Brain microvascular endothelial cell (primary cell): ENCODE measurements at regions not wholly inside any gene's neighbourhood (a gene's known extent, or its start where the extent isn't known, plus 50 kb on each side); places are given as distances from the start of the nearest gene placed in this dataset.

Experiments used
- DNase-seq: peaks from one replicate; pipeline ENCODE4 v3.0.0-alpha.2; 2020
- H3K27ac ChIP-seq: fragments of 250-450 bp; sonication (Bioruptor Pico); 2 replicates; pipeline ENCODE4 v1.5.1; 2020; ENCODE audit warnings: mild to moderate bottlenecking, moderate library complexity
- H3K27me3 ChIP-seq: fragments of 250-450 bp; sonication (Bioruptor Pico); replicated peaks from 2 replicates; pipeline ENCODE4 v1.5.1; 2020; ENCODE audit warnings: mild to moderate bottlenecking
- H3K36me3 ChIP-seq: fragments of 250-450 bp; sonication (Bioruptor Pico); replicated peaks from 2 replicates; pipeline ENCODE4 v1.5.1; 2020; ENCODE audit warnings: mild to moderate bottlenecking
- H3K4me3 ChIP-seq: 2 replicates; pipeline ENCODE4 v1.5.1; 2011; ENCODE audit warnings: low read depth, mild to moderate bottlenecking, control low read depth, low read length, moderate library complexity
- CTCF ChIP-seq: IDR thresholded peaks from 2 replicates; pipeline ENCODE4 v1.5.1; 2011; ENCODE audit warnings: low read depth, mild to moderate bottlenecking, moderate library complexity, low read length, control low read depth, inconsistent platforms; ENCODE audit errors: missing control alignments
- in situ Hi-C: cut with HindIII; loops from 2 replicates; pipeline ENCODE4 v1.10.0; 2017; ENCODE audit warnings: low sequenced_read_pairs, low pct_ligation_motif_present

- no peaks in the 10 kb centered on the region for H3K36me3 ChIP-seq
- H3K27ac ChIP-seq: no peak overlapping the region
- TF ChIP-seq CTCF: no peak
- peak; percentile 18 for DNase-seq
- no peak overlapping the region for H3K4me3 ChIP-seq
- H3K27me3 ChIP-seq: no peaks in the 10 kb centered on the region
- in situ Hi-C loops: no loop called here
Observed at GRCh38 chr2:7736646-7737305, 819.6 kb downstream of the RNF144A start.

DNA sequence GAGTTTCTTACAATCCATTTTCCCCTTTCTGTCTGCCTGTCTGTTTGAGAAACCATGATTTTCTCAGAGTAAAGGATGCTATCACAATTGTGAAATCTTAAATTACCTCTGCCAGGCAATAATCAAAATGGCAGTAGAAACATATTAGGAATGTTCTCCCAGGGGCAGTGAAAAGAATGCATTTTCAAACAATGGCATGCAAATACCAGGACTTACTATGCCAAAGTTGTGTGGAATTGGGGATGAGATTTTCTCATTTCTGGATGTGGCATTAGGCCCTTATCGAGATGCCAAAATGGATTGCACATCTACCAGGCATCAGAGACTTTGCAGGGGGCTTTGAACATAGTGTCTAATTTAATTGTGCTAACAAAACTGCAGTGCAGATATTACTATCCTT is 821.4 kb downstream of the RNF144A start:
- TF ChIP-seq CTCF: no peak
- DNase-seq: no peak
- Histone ChIP-seq H3K27me3 (no peaks in the 10 kb centered on the region), H3K36me3 (no peaks in the 10 kb centered on the region), H3K27ac (no peak overlapping the region), H3K4me3 (no peak overlapping the region)
- in situ Hi-C loops: no loop called here

- in situ Hi-C loops: no loop called here
- Histone ChIP-seq H3K36me3 (no peaks in the 10 kb centered on the region), H3K27ac (no peak overlapping the region), H3K4me3 (no peak overlapping the region), H3K27me3 (no peaks in the 10 kb centered on the region)
- no peak for DNase-seq
- TF ChIP-seq CTCF: no peak
Observed at GRCh38 chr2:7740114-7740513, 822.9 kb downstream of the RNF144A start.

GRCh38 chr2:7742301-7742700 is 825.1 kb downstream of the RNF144A start:
- Histone ChIP-seq H3K27me3 (no peaks in the 10 kb centered on the region), H3K4me3 (no peak overlapping the region), H3K36me3 (no peaks in the 10 kb centered on the region), H3K27ac (no peak overlapping the region)
- in situ Hi-C loops: no loop called here
- DNase-seq: no peak
- no peak for TF ChIP-seq CTCF

- TF ChIP-seq CTCF: no peak
- H3K27me3 ChIP-seq: no peaks in the 10 kb centered on the region
- H3K36me3 ChIP-seq: no peaks in the 10 kb centered on the region
- peak; percentile 17 for DNase-seq
- no peak overlapping the region for H3K27ac ChIP-seq
- in situ Hi-C loops: no loop called here
- H3K4me3 ChIP-seq: no peak overlapping the region
Observed at GRCh38 chr2:7744827-7745226, 827.6 kb downstream of the RNF144A start.

- Histone ChIP-seq H3K4me3 (no peak overlapping the region), H3K27me3 (no peaks in the 10 kb centered on the region), H3K27ac (no peak overlapping the region), H3K36me3 (no peaks in the 10 kb centered on the region)
- TF ChIP-seq CTCF: no peak
- DNase-seq: no peak
- in situ Hi-C loops: no loop called here
Observed at GRCh38 chr2:7745369-7745768, 828.2 kb downstream of the RNF144A start.
